ENCODE measurements at regions not wholly inside any gene's neighbourhood (a gene's known extent, or its start where the extent isn't known, plus 50 kb on each side); places are given as distances from the start of the nearest gene placed in this dataset.

DNA sequence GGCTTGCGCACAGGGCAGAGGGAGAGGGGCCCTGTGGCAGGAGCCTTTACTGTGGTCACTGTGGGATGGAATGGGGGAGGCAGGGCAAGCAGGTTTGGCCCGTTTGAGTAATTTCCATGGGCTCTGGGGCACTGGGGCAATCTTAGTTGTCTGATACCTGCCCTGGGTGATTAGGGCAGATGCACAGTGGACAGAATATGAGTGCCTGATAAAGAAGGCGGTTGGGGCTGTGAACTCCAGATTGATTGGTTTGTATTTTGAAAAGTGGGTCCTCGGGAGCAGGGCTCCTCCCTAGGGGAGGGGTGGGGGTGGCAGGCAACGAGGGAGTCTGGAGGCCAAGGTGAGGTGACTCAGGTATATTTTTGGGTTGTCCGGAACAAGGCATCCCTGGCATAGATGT lies 247.5 kb downstream of the NSG2 start:
- no peak overlapping the region for H3K4me3 ChIP-seq (replicated peaks in 1 of 3; ENCODE audit: insufficient read depth in 1 of 3, low read depth in 1 of 3, low read length in 3 of 3)
- H3K79me2 ChIP-seq (ENCODE audit: control insufficient read depth, insufficient read depth, low read length): no peaks in the 10 kb centered on the region
- dilution Hi-C loops (cut with MboI; ENCODE audit: extremely low pct_ligation_motif_present, low sequenced_read_pairs) (no loop called here), intact Hi-C loops (cut with micrococcal nuclease) (no loop called here)
- H3K9ac ChIP-seq (replicated peaks; ENCODE audit: extremely low read depth, insufficient read depth, low read length): no peak overlapping the region
- no peaks in the 10 kb centered on the region for H4K20me1 ChIP-seq (replicated peaks; ENCODE audit: control insufficient read depth, extremely low read depth, insufficient read depth, low read length)
- no peaks in the 10 kb centered on the region for H3K4me1 ChIP-seq (ENCODE audit: control insufficient read depth, extremely low read depth, insufficient read depth, low read length)
- ChIA-PET POLR2A (no interaction called here), CTCF (no interaction called here)
- no peaks in the 10 kb centered on the region for H3K27me3 ChIP-seq (ENCODE audit: control insufficient read depth in 2 of 2, insufficient read depth in 2 of 2, low read length in 2 of 2)
- peaks cover 6% of the 10 kb centered on the region for H3K9me3 ChIP-seq (replicated peaks; ENCODE audit: control insufficient read depth, insufficient read depth, low read length)
- H3K4me2 ChIP-seq (ENCODE audit: insufficient read depth, low read length): no peak overlapping the region
- no peak overlapping the region for H2AFZ ChIP-seq (ENCODE audit: low read depth, low read length)
- H3K27ac ChIP-seq (ENCODE audit: insufficient read depth, low read depth, low read length): no peak overlapping the region
- FAIRE-seq: no peak
- no peak for TF ChIP-seq JUN (IDR thresholded peaks at IDR 0.05; ENCODE audit: borderline replicate concordance, insufficient read depth, insufficient read length, low read depth)
- no peak for TF ChIP-seq CTCF (IDR thresholded peaks at IDR 0.05; ENCODE audit: extremely low read depth in 1 of 2, insufficient read depth in 1 of 2, low read depth in 1 of 2, low read length in 2 of 2)
- no peak for TF ChIP-seq POLR2AphosphoS5 (IDR thresholded peaks at IDR 0.05; ENCODE audit: insufficient read depth, low read depth, low read length)
- TF ChIP-seq GATA2 (IDR thresholded peaks at IDR 0.05; ENCODE audit: insufficient read depth, insufficient read length, low read depth, low read length): no peak
- TF ChIP-seq, protein P1, sequence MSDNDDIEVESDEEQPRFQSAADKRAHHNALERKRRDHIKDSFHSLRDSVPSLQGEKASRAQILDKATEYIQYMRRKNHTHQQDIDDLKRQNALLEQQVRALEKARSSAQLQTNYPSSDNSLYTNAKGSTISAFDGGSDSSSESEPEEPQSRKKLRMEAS (IDR thresholded peaks at IDR 0.05; ENCODE audit: insufficient read depth, insufficient read length): no peak
- TF ChIP-seq FOS (IDR thresholded peaks at IDR 0.05; ENCODE audit: borderline replicate concordance, insufficient read depth, low read length): no peak
- no peak for TF ChIP-seq MYC (IDR thresholded peaks at IDR 0.05; ENCODE audit: low read depth, low read length)
- no peak for TF ChIP-seq POLR2A (IDR thresholded peaks at IDR 0.05; ENCODE audit: low read depth, low read length)
- TF ChIP-seq EZH2 (IDR thresholded peaks at IDR 0.05; ENCODE audit: borderline replicate concordance, low read depth, low read length, severe bottlenecking): no peak
- no peak for DNase-seq (ENCODE audit: low read depth, low spot score)
- H3K9me1 ChIP-seq (replicated peaks; ENCODE audit: control insufficient read depth, extremely low read depth, insufficient read depth, low read length): no peaks in the 10 kb centered on the region
- BruUV-seq (replicated peaks): no TSS peak
- H3K36me3 ChIP-seq (ENCODE audit: control insufficient read depth in 2 of 2, extremely low read depth in 1 of 2, insufficient read depth in 2 of 2, low read length in 2 of 2): no peaks in the 10 kb centered on the region
